GM23338 (cell line): ENCODE measurements at regions not wholly inside any gene's neighbourhood (a gene's known extent, or its start where the extent isn't known, plus 50 kb on each side); places are given as distances from the start of the nearest gene placed in this dataset.

ENCODE experiments used
- ATAC-seq: fragments of 200-7000 bp; cut with Tn5 transposase; 3 replicates; pipeline ENCODE4 v1.9.1; 2020
- DNase-seq: peaks from one replicate; pipeline ENCODE4 v3.0.0-alpha.2; 2015; ENCODE audit warnings: low spot score
- H2AFZ ChIP-seq: fragments of 200-600 bp; sonication (generic); 2 replicates; pipeline ENCODE4 v1.8.0; 2016; ENCODE audit warnings: antibody characterized with exemption, mild to moderate bottlenecking, moderate library complexity
- H3F3A ChIP-seq: fragments of 200-600 bp; sonication (generic); replicated peaks from 2 replicates; pipeline ENCODE4 v1.8.0; 2017; ENCODE audit warnings: antibody characterized with exemption, mixed run types, low read depth
- H3K27ac ChIP-seq: fragments of 200-600 bp; sonication (generic); 2 replicates; pipeline ENCODE4 v1.6.1; 2016; ENCODE audit warnings: low read depth
- H3K27me3 ChIP-seq: fragments of 200-600 bp; sonication (generic); 2 replicates; pipeline ENCODE4 v1.8.0; 2016; ENCODE audit warnings: mild to moderate bottlenecking, mixed run types, moderate library complexity; ENCODE audit not compliant: insufficient read depth
- H3K36me3 ChIP-seq: fragments of 200-600 bp; sonication (generic); 2 replicates; pipeline ENCODE4 v1.8.0; 2016; ENCODE audit warnings: mild to moderate bottlenecking; ENCODE audit not compliant: insufficient read depth
- H3K4me1 ChIP-seq: fragments of 200-600 bp; sonication (generic); 2 replicates; pipeline ENCODE4 v1.8.0; 2016; ENCODE audit warnings: mild to moderate bottlenecking, moderate library complexity; ENCODE audit not compliant: insufficient read depth
- H3K4me2 ChIP-seq: fragments of 200-600 bp; sonication (generic); 2 replicates; pipeline ENCODE4 v1.7.1; 2017; ENCODE audit warnings: mixed run types
- H3K4me3 ChIP-seq: fragments of 200-600 bp; sonication (generic); 2 replicates; pipeline ENCODE4 v1.6.1; 2016; ENCODE audit warnings: mixed run types
- H3K79me2 ChIP-seq: fragments of 200-600 bp; sonication (generic); replicated peaks from 2 replicates; pipeline ENCODE4 v1.8.0; 2017; ENCODE audit warnings: mild to moderate bottlenecking; ENCODE audit not compliant: insufficient read depth
- H3K9me2 ChIP-seq: fragments of 200-600 bp; sonication (generic); 2 replicates; pipeline ENCODE4 v1.8.0; 2017; ENCODE audit not compliant: insufficient read depth
- H4K20me1 ChIP-seq: fragments of 200-600 bp; sonication (generic); replicated peaks from 2 replicates; pipeline ENCODE4 v1.8.0; 2017; ENCODE audit warnings: mild to moderate bottlenecking; ENCODE audit not compliant: insufficient read depth
- H3K27ac Mint-ChIP-seq: 2 replicates; pipeline ENCODE4 v1.8.0; 2020; ENCODE audit warnings: inconsistent platforms, mild to moderate bottlenecking, moderate library complexity, mixed read lengths
- H3K27me3 Mint-ChIP-seq: 3 replicates; pipeline ENCODE4 v1.8.0; 2022; ENCODE audit warnings: low read depth, mild to moderate bottlenecking, moderate library complexity, mixed read lengths, inconsistent platforms; ENCODE audit not compliant: insufficient read depth, poor library complexity
- H3K36me3 Mint-ChIP-seq: 3 replicates; pipeline ENCODE4 v1.8.0; 2021; ENCODE audit warnings: low read depth, mild to moderate bottlenecking, inconsistent platforms, moderate library complexity, mixed read lengths
- H3K4me1 Mint-ChIP-seq: 3 replicates; pipeline ENCODE4 v1.8.0; 2020; ENCODE audit warnings: mild to moderate bottlenecking, inconsistent platforms, mixed read lengths
- H3K4me3 Mint-ChIP-seq: 3 replicates; pipeline ENCODE4 v1.8.0; 2021; ENCODE audit warnings: moderate library complexity, mild to moderate bottlenecking, inconsistent platforms, mixed read lengths
- H3K9me3 Mint-ChIP-seq: 3 replicates; pipeline ENCODE4 v1.8.0; 2020; ENCODE audit warnings: moderate library complexity, mild to moderate bottlenecking, inconsistent platforms, mixed read lengths
- CREB1 ChIP-seq: fragments of 250-450 bp; sonication (Bioruptor Pico); IDR thresholded peaks from 2 replicates; pipeline ENCODE4 v1.5.0; 2020; ENCODE audit warnings: low read depth, mild to moderate bottlenecking, moderate library complexity
- CTCF ChIP-seq, 2 experiments: fragments of 200-600 bp in 1 of 2; sonication (generic) in 1 of 2; conservative IDR thresholded peaks; 2 replicates each; pipeline versions ENCODE4 v1.5.1 to v1.6.1; 2016 to 2017; ENCODE audit warnings: antibody characterized with exemption in 2 of 2, low read depth in 2 of 2, mild to moderate bottlenecking in 2 of 2, moderate library complexity in 1 of 2
- ETS1 ChIP-seq: IDR thresholded peaks from 2 replicates; pipeline ENCODE4 v1.6.1; 2016; ENCODE audit warnings: antibody characterized with exemption
- EZH2 ChIP-seq: fragments of 200-600 bp; sonication (generic); IDR thresholded peaks from one replicate; pipeline ENCODE4 v1.8.0; 2017; ENCODE audit warnings: antibody characterized with exemption, mild to moderate bottlenecking, low read depth; ENCODE audit not compliant: unreplicated experiment
- EZH2phosphoT487 ChIP-seq: fragments of 200-600 bp; sonication (generic); IDR thresholded peaks from one replicate; pipeline ENCODE4 v1.8.1; 2018; ENCODE audit warnings: antibody characterized with exemption; ENCODE audit not compliant: unreplicated experiment
- JUNB ChIP-seq: IDR thresholded peaks from one replicate; pipeline ENCODE4 v1.6.1; 2016; ENCODE audit warnings: antibody characterized with exemption; ENCODE audit not compliant: unreplicated experiment
- NANOG ChIP-seq: IDR thresholded peaks from 2 replicates; pipeline ENCODE4 v1.6.1; 2016; ENCODE audit warnings: antibody characterized with exemption, borderline replicate concordance
- POLR2AphosphoS5 ChIP-seq: IDR thresholded peaks from 2 replicates; pipeline ENCODE4 v1.6.1; 2016; ENCODE audit warnings: antibody characterized with exemption, low read depth
- REST ChIP-seq: IDR thresholded peaks from one replicate; pipeline ENCODE4 v1.6.1; 2018; ENCODE audit warnings: antibody characterized with exemption; ENCODE audit not compliant: unreplicated experiment
- STAT1 ChIP-seq: IDR thresholded peaks from one replicate; pipeline ENCODE4 v1.6.1; 2016; ENCODE audit warnings: antibody characterized with exemption; ENCODE audit not compliant: unreplicated experiment
- ZNF114 ChIP-seq: fragments of 250-450 bp; sonication (Bioruptor Pico); IDR thresholded peaks from 2 replicates; pipeline ENCODE4 v1.5.0; 2020; ENCODE audit warnings: mild to moderate bottlenecking, moderate library complexity
- ZNF331 ChIP-seq: fragments of 250-450 bp; sonication (Bioruptor Pico); IDR thresholded peaks from 2 replicates; pipeline ENCODE4 v1.5.0; 2020; ENCODE audit warnings: low read depth, mild to moderate bottlenecking, moderate library complexity
- ZNF462 ChIP-seq: fragments of 250-450 bp; sonication (Bioruptor Pico); IDR thresholded peaks from 2 replicates; pipeline ENCODE4 v1.5.0; 2020; ENCODE audit warnings: mild to moderate bottlenecking, moderate library complexity

GRCh38 chr1:95451904-95452303, 217.9 kb downstream of the RWDD3 start:
- H3F3A ChIP-seq: no peaks in the 10 kb centered on the region
- H4K20me1 ChIP-seq: no peaks in the 10 kb centered on the region
- DNase-seq (no peak), ATAC-seq (no peak)
- H3K4me3 Mint-ChIP-seq: no peak overlapping the region
- no peaks in the 10 kb centered on the region for H3K4me1 Mint-ChIP-seq
- H3K36me3 Mint-ChIP-seq: peaks cover 13% of the 10 kb centered on the region
- H3K9me2 ChIP-seq: peaks cover 14% of the 10 kb centered on the region
- H3K27ac ChIP-seq: no peak overlapping the region
- H3K4me2 ChIP-seq: no peak overlapping the region
- H3K4me1 ChIP-seq: no peaks in the 10 kb centered on the region
- H3K9me3 Mint-ChIP-seq: peaks cover 16% of the 10 kb centered on the region
- H3K27me3 Mint-ChIP-seq: no peaks in the 10 kb centered on the region
- H3K27ac Mint-ChIP-seq: no peak overlapping the region
- no peaks in the 10 kb centered on the region for H3K36me3 ChIP-seq
- H3K27me3 ChIP-seq: no peaks in the 10 kb centered on the region
- no peaks in the 10 kb centered on the region for H3K79me2 ChIP-seq
- TF ChIP-seq ETS1 (no peak), CREB1 (CRISPR knock-in tag) (no peak), POLR2AphosphoS5 (no peak), STAT1 (no peak), JUNB (no peak), EZH2phosphoT487 (no peak), REST (no peak), ZNF114 (no peak), ZNF462 (no peak), CTCF (conservative IDR thresholded peaks at IDR 0.05; ENCODE audit: low read depth in 2 of 2) (no peak), EZH2 (no peak), NANOG (no peak), ZNF331 (CRISPR knock-in tag) (no peak)
- no peak overlapping the region for H3K4me3 ChIP-seq
- H2AFZ ChIP-seq: no peak overlapping the region
